HG02938 (cell line): ENCODE measurements at regions not wholly inside any gene's neighbourhood (a gene's known extent, or its start where the extent isn't known, plus 50 kb on each side); places are given as distances from the start of the nearest gene placed in this dataset.

ENCODE experiments used
- ATAC-seq: cut with Tn5 transposase; IDR thresholded peaks from one replicate; pipeline ENCODE4 v1.9.1; 2021; ENCODE audit warnings: mild to moderate bottlenecking, moderate library complexity; ENCODE audit not compliant: unreplicated experiment

GRCh38 chr14:100955201-100955600 is 51.7 kb upstream of the RTL1 start:
- no peak for ATAC-seq

DNA sequence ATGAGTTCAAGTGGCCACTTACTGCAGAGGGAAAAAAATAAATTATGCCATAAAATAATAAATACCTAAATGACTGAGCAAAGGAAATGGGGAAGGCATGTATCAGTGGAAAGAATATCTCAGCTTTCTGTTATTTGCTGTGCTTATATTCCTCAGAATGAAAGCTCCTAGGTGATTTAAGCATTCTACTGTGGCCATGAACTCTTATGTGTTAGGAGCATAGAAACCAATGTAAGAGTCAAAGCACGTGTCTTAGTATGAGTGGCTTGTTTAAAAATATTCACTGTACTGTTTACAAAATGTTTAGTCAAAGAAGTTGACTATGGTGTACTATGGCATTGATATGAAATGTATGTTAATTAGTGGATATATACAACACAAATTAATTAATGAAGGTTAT is 59.0 kb upstream of the RTL1 start:
- no peak for ATAC-seq

- no peak for ATAC-seq
These were observed 61.8 kb upstream of the RTL1 start for GRCh38 chr14:100965296-100965695.

DNA sequence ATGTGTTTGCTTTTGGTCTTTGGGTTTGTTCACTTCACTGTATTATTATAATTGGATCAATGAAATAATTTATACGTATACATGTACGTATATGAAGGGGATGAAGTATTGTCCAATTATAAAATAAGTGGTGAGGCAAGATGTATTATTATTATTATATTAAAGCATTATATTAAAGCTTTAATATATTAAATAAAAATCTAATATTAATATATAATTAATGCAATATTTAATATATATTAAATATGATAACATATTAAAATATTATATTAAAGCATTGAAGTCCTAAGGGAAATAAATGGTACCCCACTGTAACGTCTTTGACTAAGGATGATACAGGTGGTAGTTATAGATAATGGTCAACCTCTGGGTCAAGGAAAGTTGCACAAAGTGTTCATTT is 63.7 kb upstream of the RTL1 start:
- no peak for ATAC-seq

DNA sequence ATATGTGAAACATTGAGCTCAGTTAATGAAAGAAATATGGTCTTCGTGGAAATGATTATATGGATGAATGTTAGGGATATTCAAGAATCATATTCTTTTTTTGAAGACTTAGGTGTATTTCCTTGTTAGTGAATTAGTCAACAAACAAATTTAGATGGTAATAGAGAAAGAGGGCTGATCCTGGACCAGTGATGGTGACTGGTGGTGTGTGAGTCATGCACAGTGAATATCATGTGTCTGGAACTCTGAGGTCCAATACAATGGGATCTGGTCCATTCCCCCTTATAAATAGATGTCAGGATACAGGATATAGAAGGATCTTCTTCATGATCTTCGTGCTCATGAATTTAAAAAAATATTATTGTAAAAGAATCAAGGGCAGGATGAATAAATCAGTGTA is 64.4 kb upstream of the RTL1 start:
- no peak for ATAC-seq

- ATAC-seq, result no peak
These were observed 68.8 kb upstream of the RTL1 start for GRCh38 chr14:100972118-100972897.

DNA sequence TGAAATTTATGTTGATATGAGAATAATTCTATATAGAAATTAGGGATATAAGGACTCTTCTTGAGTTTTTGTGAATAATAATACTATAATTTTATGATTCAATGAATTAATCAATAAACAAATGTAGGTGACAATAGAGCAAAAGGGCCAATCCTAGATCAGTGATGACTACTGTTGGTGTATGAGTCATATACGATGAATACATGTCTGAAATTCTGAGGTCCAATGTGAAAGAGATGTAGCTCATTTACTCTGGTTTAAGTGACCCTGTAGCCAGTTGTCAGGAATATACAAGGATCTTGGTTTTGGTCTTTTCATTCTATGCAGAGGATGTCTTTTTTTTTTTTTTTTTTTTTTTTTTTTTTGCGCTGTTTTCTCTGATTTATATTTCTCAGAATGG is 72.1 kb upstream of the RTL1 start:
- ATAC-seq, result no peak

DNA sequence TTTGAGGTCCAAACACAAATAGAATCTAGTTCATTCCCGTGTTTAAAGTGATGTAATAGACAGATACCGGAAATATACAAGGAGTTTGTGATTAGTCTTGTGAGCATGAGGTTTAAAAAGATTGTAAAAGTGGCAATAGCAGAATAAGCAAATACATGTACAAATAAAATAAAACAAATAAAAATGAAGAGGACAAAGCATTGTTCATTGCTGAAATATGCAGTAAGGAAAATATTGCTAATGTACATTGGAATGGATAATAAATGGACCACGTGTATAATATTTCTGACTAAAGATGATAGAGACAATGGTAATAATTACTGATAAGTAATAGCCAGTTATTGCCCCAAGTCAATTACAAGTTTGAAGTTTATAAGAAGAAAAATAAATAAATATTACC is 75.6 kb upstream of the RTL1 start:
- ATAC-seq, result no peak

- no peak for ATAC-seq
These were observed 76.3 kb upstream of the RTL1 start for GRCh38 chr14:100979780-100980179.

- no peak for ATAC-seq
These were observed 77.3 kb upstream of the RTL1 start for GRCh38 chr14:100980823-100981222.

GRCh38 chr14:100981809-100982208 is 78.3 kb upstream of the RTL1 start:
- no peak for ATAC-seq

- no peak for ATAC-seq
These were observed 78.8 kb upstream of the RTL1 start for GRCh38 chr14:100982353-100982752.

DNA sequence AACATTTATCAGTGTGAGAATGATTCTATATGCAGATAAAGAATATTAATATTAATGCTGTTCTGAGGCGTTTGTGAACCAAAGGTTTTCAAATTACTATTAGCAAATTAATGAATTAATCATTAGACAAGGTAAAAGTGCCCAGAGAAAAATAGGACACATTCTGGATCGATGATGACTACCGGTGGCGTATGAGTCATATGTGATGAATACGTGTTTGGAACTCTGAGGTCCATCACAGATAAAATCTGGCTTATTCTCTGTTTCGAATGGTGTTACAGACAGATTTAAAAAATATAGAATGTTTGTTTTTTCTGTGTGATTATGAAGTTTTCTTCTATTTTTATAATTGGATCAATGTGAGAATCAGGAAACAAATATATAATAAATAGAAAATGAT is 79.2 kb upstream of the RTL1 start:
- no peak for ATAC-seq

DNA sequence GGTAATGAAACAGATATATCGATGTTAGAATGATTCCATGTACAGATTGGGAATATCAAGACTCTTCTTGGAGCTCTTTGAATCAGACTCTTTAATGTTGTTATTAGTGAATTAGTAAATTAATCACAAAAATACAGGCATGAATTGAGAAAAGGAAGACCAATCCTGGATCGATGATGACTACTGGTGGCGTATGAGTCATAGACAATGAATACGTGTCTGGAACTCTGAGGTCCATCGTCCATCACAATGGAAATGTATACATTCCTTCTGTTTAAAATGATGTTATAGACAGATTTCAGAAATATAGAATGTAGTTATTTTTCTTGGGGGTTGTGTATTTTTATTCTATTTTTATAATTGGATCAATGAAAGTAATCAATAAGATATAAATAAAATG is 80.2 kb upstream of the RTL1 start:
- ATAC-seq, result no peak

DNA sequence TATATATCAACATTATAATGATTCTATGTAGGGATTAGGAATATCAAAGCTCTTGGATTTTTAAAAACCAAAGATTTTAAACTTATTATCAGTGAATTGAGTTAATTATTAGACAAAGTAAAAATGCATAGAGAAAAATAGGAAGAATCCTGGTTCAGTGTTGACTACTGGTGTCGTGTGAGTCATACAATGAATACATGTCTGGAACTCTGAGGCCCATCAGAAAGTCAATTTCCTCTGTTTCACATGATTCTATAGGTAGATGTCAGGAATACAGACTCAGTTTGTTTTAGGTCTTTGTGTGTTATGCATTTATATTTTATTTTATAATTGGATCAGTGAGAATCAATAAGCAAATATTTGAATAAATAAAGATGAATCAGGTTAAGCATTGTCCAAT is 84.5 kb upstream of the RTL1 start:
- no peak for ATAC-seq

DNA sequence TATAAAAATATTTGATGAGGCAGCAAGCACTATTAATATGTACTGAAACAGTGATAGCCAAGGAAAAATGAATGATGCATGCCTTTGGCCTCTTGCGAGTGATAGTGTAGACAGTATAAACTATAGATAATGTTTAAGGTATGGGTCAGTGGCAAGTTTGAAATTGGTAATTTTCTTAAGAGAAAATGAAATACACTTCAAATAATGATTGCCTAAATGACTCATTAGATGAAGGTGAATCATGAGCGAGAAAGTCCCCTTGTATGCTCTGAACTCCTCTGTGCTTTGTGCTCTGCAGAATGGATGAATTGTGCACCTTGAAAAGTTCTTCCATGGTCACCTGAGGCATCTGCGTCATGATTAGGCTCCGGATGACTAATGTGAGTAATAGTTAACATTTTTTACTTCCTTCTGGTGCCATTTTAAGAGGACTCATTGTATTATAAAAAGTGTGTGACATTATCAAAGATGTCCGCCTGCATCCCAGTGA is 84.9 kb upstream of the RTL1 start:
- ATAC-seq, result no peak

DNA sequence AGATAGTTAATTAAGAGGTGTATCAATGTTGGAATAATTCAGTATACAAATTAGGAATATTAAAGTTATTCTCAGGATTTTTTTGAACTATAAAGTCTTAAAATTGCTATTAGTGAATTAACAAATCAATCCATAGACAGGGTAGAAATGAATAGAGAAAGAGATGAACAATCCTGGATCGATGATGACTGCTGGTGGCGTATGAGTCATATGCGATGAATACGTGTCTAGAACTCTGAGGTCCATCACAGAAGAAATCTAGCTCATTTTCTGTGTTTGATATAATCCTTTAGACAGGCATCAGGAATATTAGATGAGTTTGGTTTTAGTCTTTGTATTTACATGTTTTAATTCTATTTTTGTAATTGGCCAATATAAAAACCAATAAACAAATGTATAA is 85.4 kb upstream of the RTL1 start:
- no peak for ATAC-seq

DNA sequence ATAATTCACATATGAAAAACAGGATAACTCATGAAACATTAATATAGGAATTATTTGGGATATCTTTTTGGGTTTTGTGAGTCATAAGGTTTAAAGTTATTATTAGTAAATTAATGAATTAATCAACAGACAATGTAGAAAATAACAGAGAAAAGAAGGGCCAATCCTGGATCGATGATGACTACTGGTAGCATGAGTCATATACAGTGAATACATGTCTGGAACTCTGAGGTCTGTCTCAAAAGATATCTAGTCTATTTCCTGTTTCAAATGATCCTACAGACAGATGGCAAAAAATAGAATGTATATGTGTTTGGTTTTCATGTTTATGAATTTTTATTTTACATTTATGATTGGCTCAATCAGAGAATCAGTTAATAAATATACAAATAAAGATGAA is 86.4 kb upstream of the RTL1 start:
- no peak for ATAC-seq

DNA sequence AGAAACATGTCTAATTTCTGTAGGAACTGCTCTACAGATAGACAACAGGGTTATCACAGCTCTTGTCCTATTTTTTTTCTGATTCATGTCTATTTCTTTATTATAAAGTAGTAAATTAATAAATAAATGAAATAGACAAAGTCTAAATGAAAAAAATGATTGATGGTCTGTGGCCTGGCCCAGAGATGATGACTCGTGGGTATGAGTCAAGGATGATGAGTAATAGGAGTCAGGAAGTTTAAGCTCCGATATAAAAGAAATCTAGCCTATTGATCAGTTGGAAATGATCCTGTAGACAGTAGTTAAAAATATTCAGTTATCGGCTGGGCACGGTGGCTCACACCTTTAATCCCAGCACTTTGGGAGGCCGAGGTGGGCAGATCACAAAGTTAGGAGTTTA is 90.6 kb upstream of the RTL1 start:
- no peak for ATAC-seq

DNA sequence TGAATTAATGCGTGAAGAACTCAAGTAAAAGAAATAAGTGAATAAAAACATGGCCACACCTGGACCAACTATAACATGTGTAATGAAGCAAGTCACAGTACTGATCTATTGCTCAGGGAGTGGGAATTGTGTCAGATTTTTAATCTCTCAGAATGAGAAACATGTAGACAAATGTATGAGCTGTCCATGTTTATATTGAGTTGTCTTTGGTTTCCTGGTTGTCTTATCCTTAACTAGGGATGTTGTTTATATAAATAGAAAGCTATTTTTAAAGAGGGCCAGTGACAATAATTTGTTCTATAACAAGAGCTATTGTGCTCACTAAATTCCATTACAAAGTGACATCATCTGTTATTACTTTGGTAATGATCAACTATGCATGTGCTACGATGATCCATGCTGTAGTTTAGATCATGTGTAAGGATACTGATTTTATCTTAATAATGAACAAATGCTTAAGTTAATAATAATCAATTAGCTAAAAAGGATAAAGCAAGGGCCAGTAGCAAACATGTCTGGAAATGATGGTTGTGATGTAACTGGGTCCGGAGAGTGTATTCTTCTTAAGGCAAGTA is 91.3 kb upstream of the RTL1 start:
- ATAC-seq, result no peak

DNA sequence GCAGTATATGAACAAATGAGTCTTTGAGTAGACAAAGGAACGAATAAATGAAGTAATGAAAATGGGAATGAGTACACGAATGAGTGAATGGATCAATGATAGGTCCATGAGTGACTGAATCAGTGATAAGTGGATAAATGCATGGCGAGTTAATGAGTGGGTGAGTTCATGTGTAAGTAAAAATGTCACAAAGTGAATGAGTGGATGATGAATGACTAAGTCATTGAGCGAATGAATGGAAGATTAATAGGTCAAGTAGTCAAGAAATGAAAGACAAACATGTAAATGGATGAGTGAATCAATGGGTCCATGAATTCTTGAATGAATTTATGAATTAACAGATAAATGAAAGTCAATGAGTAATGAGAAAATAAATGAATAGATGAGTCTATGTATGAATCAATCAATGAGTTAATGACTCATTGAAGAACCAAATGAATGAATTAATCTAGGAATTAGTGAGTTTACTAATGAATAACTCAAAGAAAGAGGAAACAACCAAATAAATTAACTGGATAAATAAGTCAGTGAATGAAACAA is 97.3 kb upstream of the RTL1 start:
- no peak for ATAC-seq

DNA sequence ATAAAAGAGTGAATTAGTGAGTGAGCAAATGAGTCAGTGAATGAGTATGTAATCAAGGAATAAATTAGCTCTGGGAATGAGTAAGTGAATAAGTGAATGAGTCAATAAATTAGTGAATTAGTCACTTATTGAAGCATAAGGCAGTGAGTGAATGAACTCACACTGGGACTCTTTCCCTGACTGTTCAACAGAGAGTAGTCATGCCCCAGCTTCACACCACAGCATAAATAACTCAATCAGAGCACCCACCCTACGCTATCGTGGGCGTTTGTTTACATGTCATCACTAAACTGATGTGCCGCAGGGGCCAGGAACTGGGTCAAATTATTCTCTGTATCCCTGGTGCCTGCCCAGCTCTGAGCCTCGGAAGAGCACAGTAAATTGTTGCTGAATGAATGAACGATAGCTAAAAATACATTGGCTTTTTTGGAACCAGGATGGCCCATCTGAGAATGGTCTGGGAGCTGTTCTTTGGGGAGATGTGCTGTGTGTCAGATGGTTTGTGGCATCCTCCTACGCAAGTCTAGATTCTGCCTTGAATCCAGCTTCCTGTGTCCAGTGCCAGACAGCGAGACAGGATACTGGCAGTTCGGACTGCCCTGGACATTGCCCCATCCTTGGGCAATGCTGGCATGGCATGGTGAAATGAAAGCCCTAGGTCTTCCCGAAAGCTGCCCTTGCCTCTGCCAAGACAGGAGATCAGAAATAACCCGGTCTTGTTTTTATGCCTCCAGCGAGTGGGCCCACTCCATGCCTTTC is 98.0 kb upstream of the RTL1 start:
- no peak for ATAC-seq
